ENCODE measurements at regions not wholly inside any gene's neighbourhood (a gene's known extent, or its start where the extent isn't known, plus 50 kb on each side); places are given as distances from the start of the nearest gene placed in this dataset.

- Histone ChIP-seq H3K27ac (no peak overlapping the region), H3K4me3 (no peak overlapping the region), H3K27me3 (replicated peaks; ENCODE audit: insufficient read depth) (no peaks in the 10 kb centered on the region), H3K4me1 (ENCODE audit: control insufficient read depth in 1 of 2, low read depth in 2 of 2) (no peaks in the 10 kb centered on the region), H3K36me3 (no peaks in the 10 kb centered on the region), H3K9me3 (no peaks in the 10 kb centered on the region)
- ATAC-seq (ENCODE audit: insufficient number of reproducible peaks, low FRiP score, low read depth) (no peak), DNase-seq (ENCODE audit: low spot score) (no peak)
- TF ChIP-seq CTCF (IDR thresholded peaks at IDR 0.05): no peak
Measured at GRCh38 chr7:68109299-68109698, 1112.7 kb downstream of the TYW1 start.

DNA sequence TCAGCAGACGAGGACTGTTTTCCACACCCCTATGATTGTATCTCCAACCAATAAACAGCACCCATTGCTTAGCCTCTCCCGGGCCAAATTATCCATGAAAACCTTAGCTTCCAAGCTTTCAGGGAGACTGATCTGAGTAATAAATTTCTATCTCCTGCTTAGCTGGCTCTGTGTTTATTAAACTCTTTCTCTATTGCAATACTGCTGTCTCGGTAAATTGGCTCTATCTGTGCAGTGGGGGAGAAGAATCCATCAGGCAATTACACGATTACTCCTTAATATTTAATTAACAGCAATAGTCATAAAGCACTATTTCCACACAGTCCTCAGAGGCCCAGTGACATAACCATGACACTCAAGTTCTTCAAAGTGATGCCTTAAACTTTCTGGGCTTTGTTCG lies 1122.8 kb downstream of the TYW1 start:
- H3K4me3 ChIP-seq: no peak overlapping the region
- DNase-seq (ENCODE audit: low spot score): no peak
- no peaks in the 10 kb centered on the region for H3K27me3 ChIP-seq (replicated peaks; ENCODE audit: insufficient read depth)
- no peaks in the 10 kb centered on the region for H3K36me3 ChIP-seq
- peaks cover 9% of the 10 kb centered on the region for H3K9me3 ChIP-seq
- H3K27ac ChIP-seq: no peak overlapping the region
- TF ChIP-seq CTCF (IDR thresholded peaks at IDR 0.05): no peak
- no peaks in the 10 kb centered on the region for H3K4me1 ChIP-seq (ENCODE audit: control insufficient read depth in 1 of 2, low read depth in 2 of 2)
- no peak for ATAC-seq (ENCODE audit: insufficient number of reproducible peaks, low FRiP score, low read depth)

DNA sequence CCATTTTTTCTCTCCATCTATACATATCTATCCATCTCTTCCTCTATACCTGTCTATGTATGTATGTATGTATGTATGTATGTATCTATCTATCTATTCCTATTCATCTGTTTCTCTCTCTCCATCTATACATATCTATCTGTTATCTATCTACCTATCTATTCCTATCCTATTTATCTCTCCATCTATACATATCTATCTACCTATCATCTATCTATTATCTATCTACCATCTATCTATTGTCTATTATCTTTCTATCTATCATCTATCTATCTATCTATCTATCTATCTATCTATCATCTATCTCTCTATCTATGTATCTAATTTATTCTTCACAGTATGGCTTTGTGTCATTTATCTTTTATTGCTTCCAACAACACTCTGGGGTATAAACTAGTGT lies 1124.4 kb downstream of the TYW1 start:
- H3K4me1 ChIP-seq (ENCODE audit: control insufficient read depth in 1 of 2, low read depth in 2 of 2): no peaks in the 10 kb centered on the region
- no peaks in the 10 kb centered on the region for H3K36me3 ChIP-seq
- DNase-seq (ENCODE audit: low spot score): no peak
- peaks cover 9% of the 10 kb centered on the region for H3K9me3 ChIP-seq
- H3K27ac ChIP-seq: no peak overlapping the region
- no peak for ATAC-seq (ENCODE audit: insufficient number of reproducible peaks, low FRiP score, low read depth)
- H3K4me3 ChIP-seq: no peak overlapping the region
- TF ChIP-seq CTCF (IDR thresholded peaks at IDR 0.05): no peak
- no peaks in the 10 kb centered on the region for H3K27me3 ChIP-seq (replicated peaks; ENCODE audit: insufficient read depth)

GRCh38 chr7:68121655-68122054 lies 1125.0 kb downstream of the TYW1 start:
- ATAC-seq (ENCODE audit: insufficient number of reproducible peaks, low FRiP score, low read depth) (no peak), DNase-seq (ENCODE audit: low spot score) (no peak)
- Histone ChIP-seq H3K9me3 (peaks cover 9% of the 10 kb centered on the region), H3K4me3 (no peak overlapping the region), H3K27me3 (replicated peaks; ENCODE audit: insufficient read depth) (no peaks in the 10 kb centered on the region), H3K4me1 (ENCODE audit: control insufficient read depth in 1 of 2, low read depth in 2 of 2) (no peaks in the 10 kb centered on the region), H3K36me3 (no peaks in the 10 kb centered on the region), H3K27ac (no peak overlapping the region)
- no peak for TF ChIP-seq CTCF (IDR thresholded peaks at IDR 0.05)

GRCh38 chr7:68122801-68123200 lies 1126.2 kb downstream of the TYW1 start:
- H3K4me3 ChIP-seq: no peak overlapping the region
- ATAC-seq (ENCODE audit: insufficient number of reproducible peaks, low FRiP score, low read depth) (no peak), DNase-seq (ENCODE audit: low spot score) (no peak)
- no peak overlapping the region for H3K27ac ChIP-seq
- H3K4me1 ChIP-seq (ENCODE audit: control insufficient read depth in 1 of 2, low read depth in 2 of 2): no peaks in the 10 kb centered on the region
- peaks cover 9% of the 10 kb centered on the region for H3K9me3 ChIP-seq
- H3K36me3 ChIP-seq: no peaks in the 10 kb centered on the region
- TF ChIP-seq CTCF (IDR thresholded peaks at IDR 0.05): no peak
- no peaks in the 10 kb centered on the region for H3K27me3 ChIP-seq (replicated peaks; ENCODE audit: insufficient read depth)
